Activated CD8-positive, alpha-beta memory T cell treated with anti-CD3 and anti-CD28 coated beads for 24 hours (primary cell): ENCODE measurements at regions not wholly inside any gene's neighbourhood (a gene's known extent, or its start where the extent isn't known, plus 50 kb on each side); places are given as distances from the start of the nearest gene placed in this dataset.
"Not testable (repeated sequence)": the region's sequence is repeated elsewhere in the genome, so short reads cannot be mapped to it uniquely, and the experiment has no call there.

ENCODE experiments used
- DNase-seq: peaks from one replicate; pipeline ENCODE4 v3.0.0-alpha.2; 2020

DNA sequence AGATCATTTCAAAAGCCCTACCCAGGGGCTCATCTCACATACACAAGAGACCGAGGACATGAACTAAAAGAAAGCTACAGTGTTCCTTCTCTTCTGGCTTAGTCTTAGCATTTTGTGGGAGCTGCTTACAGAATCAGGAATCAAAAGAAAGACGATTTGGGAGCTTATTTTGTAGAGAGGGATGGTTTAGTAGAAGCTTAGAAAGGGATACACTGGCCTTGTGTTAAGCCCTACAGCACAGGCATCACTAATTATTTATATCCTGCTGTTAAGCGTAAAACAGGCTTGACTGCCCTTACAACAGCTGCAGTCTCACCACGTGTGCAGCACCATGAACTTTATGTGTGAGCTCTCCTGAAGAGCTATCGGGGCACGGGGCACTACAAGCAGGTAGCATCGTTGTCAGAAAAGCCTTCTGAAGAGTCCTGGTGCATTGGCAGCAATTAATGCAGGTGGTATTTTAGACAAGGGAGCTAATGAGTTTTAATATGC lies 798.3 kb downstream of the NXPH1 start:
- no peak for DNase-seq

DNA sequence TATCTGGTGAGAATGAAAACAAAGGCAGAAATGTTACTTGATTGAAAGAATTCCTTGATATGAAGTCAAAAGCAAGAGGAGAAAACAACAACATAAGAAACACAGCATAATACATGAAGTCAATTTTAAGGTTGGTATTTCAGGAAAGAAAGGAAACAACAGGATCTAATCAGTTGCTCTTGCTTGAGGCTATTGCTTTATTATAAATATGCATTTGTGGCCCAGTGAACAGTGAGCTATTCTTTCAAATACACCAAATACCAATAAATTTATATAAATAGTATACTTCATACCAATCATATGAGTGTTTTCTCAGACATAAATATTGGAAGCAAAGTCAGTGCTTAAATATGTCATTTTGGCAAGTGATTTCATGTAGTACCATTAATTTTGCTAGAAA lies 806.6 kb downstream of the NXPH1 start:
- no peak for DNase-seq

DNA sequence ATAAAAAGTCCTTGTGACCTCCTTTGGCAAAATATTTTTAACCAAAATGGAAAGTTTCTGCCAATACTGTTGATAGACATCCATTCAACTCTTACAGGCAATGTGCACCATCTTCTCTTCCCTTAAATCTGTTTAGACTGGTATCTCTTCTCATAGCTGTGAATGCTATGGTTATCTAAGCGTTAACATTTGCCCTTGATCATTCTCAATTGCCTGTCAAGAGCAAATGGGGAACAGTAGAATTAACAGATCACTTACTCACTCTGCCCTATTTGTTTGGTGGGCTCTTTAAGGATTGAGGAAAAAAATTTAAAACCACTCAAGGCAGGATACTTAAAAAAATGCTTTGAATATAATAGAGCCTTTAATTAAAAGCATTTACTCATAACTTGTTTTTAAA lies 808.4 kb downstream of the NXPH1 start:
- no peak for DNase-seq

DNA sequence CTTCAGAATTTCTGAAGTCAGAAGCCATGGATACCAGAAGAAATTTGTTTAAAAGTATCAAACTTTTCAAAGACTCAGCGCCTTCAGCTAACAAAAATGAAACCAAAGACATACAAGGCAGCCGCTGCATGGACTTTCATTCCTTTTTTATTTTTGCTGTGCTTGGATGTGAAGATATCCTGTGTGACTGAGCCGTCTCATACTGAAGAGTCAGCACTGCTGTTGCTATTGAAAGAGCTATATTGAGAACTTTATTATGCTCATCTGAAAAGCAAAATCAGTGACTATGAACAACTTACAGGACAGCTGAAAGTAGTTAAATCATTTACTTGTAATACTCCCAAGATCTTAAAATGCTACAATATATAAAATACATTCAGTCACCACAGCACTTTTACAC lies 809.2 kb downstream of the NXPH1 start:
- DNase-seq, result no peak

DNA sequence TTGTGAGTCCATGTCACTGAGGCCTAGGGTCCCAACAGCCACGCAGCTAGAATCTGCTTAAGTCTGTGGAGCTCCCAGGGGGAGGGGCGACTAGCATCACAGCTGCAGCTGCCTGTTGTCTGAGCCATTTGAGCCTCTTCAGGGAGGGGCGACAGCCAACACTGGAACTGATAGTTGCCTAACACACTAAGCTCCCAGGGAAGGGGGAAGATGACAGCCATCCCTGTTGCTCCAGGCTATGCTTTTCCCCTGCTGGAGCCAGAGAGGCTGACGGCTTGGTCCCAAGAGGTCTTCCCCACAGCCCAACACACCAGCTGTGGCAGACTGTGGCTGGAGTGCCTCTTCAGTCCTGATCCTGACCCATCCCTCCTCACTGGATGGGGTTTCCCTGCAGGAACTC lies 817.5 kb downstream of the NXPH1 start:
- DNase-seq, result no peak

DNA sequence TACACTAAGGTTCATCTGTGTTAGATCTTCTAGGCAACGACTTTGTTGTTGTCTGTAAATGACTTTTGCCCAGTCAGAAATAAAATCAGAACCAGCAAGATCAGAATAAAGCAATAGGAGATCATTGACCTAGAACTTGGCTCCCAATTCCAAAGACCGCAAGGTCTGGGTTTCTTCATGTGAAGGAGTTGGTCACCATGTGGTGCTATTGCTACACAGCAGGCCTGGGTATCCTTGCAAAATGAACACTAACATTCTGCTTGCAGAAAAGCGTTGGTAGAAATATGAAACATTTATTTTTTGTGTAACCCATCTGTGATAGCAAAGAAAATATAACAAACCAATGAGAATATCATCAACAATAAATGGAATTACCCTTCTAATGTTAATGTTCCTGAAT lies 831.0 kb downstream of the NXPH1 start:
- no peak for DNase-seq

DNA sequence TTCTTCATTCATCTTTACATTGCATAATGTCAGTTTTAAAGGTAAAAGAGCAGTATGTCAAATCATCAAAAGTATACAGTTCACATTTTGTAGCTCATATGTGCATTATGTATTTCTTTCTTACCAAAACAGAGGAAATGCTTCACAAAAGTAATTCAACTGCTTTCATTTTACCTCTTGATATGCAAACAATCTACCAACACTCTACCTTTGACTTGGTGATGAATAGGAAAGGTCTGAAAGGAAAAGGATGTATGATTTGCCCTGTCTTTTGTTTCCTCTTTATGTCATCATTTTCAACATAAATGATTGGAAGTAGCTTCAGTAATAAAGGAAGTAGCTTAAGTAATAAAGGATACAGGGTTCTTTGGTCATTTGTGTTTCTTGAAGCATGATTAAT lies 846.7 kb downstream of the NXPH1 start:
- no peak for DNase-seq

DNA sequence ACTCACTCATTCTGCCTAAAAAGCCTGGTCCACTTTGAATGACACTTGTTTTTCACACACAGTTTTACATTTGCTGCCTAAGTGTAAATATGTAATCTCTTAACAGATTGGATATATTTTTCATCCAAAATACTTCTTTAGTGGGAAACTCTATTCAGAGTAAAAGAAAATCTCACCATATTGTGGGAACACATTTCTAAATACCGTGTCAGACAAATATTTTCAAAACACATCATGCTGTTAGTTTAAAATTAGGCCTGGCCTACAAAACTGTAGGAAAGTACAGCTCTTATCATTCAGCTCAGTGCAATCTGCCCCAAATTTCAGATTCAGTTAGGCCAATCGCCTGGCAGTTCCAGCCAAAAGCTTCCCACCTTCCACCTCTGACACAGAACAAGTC lies 849.8 kb downstream of the NXPH1 start:
- no peak for DNase-seq

DNA sequence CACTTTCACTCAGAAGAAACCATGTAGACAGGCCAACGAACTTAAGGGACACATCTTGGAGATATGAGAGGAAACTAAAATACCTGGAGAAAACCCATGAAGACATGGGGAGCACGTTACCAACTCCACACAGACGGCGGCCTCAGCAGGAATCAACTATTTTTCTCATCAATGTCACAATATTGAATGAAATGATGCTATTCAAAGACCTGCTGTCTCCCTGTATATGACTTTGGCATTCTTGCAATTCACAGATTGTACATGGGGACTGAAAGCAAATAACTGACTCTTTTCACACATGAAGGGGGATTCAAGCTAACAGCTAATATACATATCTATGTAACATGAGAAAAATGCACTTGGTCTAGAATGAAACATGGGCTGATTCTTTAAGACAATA lies 869.0 kb downstream of the NXPH1 start:
- no peak for DNase-seq

DNA sequence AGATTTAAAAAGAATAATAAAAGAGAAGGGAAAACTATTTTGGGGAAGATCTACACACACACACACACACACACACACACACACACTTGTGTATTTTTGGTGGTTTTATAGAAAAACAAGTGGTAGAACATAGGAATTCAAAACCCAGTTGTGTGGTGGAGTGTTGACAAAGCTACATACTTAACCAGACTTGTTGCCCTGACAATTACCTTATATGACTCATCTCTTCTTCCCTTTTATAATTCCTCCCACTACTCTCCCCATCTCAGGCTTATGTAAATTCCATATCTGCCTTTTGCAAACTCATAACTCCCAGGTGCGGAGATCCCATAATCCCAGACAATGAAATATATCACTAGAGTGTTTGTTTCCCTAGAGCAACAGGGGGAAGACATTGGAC lies 873.7 kb downstream of the NXPH1 start:
- DNase-seq, result no peak

DNA sequence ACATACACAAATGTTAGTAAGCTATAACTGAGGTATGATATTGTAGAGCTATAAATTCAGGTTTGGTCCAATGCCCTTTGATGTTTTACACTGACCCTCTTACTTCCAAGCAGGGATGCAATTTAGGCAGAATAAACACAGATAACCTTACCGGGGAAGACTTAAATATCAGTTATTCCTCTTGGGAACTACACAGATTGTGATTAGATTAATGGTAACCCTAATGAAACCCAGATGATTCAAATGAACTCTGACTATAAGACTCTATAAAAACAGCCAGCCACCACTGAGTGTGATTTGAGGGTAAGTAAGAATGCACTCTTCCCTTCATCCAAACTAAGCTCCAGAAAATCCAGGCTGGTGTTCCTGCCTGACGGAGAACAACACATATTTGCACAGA lies 891.1 kb downstream of the NXPH1 start:
- DNase-seq, result no peak

DNA sequence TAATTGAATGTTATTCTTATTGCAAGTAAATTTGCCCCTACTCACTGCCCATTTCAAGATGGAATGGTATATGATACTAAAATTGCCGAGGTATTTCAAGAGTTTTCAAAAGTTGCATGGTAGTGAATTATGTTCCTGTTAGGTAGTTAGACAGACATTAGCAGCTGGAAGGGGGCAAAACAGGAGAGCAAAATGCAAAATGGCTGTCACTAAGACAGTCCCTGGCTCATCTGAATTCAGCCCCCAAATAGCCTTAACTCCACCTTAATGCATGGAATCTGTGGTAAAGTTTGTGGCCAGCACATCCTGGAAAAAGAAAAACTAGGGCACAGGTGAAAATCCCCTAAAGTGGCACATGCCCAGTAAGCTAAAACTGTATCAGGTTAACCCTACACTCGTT lies 894.9 kb downstream of the NXPH1 start:
- DNase-seq, result no peak

DNA sequence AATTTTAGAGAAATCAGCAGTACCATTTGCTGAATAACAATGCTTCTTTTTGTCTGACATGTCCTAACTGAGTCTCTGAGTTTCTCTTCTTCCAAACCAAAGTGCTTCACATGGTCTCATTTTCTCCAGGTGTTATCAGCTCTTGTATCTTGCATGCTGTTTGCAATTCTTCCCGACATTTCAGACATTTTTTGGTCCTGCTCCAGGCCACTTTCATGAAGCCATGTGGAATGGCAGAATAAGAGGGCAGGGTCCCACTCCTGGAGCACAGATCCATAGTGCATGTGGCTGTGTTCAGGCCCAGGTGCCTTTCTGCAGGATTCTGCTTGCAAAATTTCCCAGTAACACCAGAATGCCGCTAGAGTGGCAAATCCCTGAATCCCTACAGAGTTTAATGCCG lies 916.2 kb downstream of the NXPH1 start:
- no peak for DNase-seq

DNA sequence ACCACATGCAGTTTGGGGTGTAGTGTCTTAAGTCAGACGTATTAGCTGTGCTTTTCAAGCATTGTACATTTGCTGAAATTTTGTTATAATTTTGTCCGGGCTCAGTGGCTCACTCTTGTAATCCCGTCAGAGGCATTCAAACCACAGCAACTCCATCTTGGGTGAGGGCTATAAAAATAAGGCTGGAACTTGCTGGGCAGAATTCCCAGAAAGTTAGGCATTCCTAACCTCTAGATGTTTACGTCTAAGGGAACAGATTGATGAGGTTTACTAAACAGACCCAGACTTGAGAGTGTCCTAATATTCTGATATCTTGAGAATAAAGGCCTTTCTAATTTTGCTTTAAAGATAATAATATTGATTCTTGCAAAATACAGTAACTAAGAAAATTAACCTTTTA lies 957.8 kb downstream of the NXPH1 start:
- no peak for DNase-seq

DNA sequence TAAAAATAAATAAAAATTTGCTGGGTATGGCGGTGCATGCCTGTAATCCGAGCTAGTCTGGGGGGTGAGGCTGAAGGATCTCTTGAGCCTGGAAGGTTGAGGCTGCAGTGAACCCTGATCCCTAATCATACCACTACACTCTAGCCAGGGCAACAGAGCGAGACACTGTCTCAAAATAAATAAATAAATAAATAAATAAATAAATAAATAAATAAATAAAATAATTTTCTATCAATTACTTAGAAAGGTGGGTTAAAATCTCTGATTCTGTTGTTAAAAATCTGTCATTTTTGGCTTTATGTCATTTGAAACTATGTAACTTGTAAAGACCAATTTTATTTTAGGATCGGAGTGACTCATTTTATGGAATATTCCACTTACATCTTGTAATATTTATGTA lies 958.6 kb downstream of the NXPH1 start:
- DNase-seq, result no peak

DNA sequence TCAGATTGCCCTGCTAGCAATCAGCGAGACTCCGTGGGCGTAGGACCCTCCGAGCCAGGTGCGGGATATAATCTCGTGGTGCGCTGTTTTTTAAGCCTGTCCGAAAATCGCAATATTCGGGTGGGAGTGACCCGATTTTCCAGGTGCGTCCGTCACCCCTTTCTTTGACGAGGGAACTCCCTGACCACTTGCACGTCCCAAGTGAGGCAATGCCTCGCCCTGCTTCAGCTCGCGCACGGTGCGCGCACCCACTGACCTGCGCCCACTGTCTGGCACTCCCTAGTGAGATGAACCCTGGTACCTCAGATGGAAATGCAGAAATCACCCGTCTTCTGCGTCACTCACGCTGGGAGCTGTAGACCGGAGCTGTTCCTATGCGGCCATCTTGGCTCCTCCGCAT lies 971.0 kb downstream of the NXPH1 start:
- DNase-seq, result not testable (repeated sequence)

DNA sequence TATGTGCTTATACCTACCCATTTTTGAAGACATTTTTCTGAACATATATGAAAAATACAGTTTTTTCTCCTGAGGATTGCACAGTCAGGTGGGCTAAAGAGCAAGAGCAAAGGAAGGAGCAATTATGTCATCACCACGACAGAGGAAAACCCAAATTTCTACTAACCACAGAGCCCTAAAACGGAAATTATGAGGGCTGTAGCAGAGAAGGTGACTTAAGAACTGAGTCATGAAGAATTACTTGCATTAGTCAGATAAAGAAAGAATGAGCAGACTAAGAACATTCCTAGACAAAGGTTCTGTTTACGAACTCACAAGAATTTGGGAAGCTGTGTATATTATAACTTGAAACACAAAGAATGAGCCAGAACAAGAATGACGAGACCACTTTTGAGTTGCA lies 974.4 kb downstream of the NXPH1 start:
- DNase-seq, result no peak

DNA sequence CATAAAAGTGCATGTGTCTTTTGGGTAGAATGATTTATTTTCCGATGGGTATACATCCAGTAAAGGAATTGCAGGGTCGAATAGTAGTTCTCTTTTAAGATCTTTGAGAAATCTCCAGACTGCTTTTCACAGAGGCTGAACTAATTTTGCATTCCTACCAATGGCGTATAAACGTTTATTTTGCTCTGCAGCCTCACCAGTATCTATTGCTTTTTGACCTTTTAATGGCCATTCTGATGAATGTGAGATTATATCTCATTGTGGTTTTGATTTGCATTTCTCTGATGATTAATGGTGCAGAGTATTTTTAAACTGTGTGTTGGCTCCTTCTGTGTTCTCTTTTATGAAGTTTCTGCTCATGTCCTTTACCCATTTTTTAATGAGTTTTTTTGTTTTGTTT lies 1020.1 kb downstream of the NXPH1 start:
- no peak for DNase-seq

DNA sequence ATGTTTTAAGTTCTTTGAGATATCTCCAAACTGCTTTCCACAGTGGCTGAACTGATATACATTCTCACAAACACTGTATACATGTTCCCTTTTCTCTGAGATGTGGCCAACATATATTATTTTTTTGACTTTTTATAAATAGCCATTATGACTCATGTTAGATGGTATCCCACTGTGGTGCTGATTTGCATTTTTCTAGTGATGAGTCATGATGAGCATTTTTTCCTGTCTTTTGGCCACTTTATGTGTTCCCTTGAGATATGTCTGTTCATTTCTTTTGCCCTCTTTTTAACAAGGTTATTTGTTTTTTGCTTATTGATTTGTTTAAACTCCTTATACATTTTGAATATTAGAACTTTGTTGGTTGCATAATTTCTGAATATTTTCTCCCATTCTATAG lies 1055.1 kb downstream of the NXPH1 start:
- DNase-seq, result no peak

DNA sequence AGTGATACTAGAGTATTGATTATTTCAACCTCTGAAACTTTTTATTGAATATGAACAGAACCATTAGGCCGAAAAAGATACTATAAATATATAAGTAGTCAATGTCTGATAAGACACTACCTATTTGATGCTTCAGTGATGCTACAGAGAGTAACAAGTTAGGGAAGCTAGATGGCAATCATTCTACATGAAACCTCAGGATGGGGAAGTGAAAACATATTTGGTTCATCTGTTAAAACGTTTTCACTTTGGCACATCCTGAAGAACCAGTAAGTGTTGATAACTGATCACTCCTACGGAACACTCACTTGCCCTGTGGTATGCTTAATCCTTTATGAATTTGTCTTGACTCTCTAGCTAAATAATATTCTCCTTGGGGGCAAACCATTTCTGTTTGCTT lies 1064.9 kb downstream of the NXPH1 start:
- no peak for DNase-seq

DNA sequence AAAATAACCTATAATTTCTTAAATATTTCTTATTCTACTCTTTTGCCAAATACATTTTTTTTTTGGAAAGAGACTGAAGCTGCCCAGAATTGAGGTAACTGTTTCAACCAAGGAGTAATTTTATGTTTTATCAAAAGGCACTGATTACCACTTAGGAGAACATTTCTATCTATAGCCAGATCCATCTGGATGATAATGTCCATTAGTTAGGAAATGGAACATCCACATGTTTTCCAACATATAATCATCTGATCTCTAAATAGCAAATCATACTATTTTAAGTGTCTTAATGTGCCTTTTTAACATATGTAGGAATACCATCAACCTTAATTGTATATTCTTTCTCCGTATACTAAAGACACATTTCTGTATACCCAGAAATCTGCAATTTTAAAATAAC lies 1068.9 kb downstream of the NXPH1 start:
- no peak for DNase-seq

DNA sequence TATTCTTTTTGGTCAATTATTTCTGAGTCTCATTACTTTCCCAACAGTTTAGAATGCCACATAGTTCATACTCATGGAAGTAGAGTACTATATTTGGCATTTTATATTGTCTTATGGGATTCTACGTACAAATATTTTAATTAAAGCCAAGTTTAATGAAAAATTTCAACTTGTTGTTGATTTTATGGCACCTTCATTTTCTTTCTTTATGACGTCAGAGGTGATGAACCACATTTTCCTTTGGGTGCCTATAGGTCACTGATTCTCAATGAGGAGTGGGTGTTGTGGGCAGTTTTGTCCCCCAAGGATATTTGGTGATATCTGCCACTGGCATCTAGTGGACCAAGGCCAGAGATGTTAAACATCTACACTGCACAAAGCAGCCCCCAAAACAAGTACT lies 1071.3 kb downstream of the NXPH1 start:
- no peak for DNase-seq

DNA sequence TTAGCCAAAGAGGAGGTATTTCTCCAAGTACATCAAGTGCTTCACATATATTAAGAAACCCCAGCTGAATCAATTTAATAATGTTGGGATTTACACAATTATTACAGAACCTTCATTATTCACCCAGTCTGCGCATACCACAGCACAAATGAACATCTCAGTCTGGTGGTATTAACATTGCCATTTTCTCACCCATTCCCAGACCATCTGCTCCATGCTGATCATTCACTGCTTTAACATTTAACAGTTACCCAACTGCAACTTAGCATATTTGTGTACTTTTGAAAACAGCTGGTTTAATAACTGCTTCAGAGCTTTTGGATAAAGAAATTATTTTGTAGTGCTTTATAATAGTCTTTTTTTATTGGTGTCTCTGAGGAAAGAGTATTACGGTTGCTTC lies 1072.1 kb downstream of the NXPH1 start:
- DNase-seq, result no peak

DNA sequence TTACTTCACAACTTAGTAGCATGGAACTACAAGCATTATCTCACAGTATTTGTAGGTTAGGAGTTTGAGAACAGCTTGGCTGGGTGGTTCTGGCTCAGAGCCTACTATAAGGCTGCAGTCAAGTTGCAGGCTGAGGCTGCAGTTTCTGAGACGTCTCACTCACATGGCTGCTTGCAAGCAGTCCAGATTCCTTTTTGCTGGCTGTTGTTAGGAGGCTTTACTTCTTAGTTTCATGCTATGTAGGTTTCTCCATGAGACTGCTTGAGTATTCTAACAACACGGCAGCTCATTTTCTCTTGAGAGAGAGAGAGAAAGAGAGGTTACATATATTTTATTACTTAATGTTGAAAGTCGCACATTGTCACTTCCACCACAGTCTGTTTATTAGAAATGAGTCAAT lies 1073.9 kb downstream of the NXPH1 start:
- DNase-seq, result no peak

DNA sequence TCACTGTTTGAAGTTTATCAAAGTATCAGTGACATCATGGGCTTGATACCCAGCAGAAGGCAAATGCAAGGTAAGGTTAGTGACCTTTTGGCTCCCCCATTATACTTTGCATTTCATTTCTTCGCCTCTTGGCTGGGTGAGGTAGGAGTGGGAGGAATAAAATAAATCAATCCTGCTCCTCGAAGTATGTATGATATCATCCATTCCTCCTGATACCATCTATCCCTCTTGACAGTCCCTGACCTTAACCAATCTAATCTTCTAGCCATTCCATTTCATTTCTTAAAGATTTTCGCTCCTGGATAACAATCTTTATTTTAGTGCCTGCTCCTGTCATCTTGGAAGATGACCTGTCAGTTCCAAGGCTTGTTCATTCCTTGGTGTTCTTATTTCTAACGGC lies 1083.3 kb downstream of the NXPH1 start:
- DNase-seq, result no peak

DNA sequence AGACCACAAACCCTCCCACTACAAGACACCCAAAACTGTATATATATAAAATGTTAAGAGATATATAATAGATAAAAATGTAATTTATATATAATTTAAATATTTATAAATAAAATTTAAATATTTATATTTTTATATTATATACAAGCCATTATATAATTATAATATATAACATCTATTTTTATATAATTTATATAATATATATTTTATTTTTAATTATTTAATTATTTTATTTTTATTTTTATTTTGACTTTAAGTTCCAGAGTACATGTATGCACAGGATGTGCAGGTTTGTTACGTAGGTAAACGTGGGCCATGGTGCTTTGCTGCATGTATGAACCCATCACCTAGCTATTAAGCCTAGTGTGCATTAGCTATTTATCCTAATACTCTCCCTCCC lies 1090.2 kb downstream of the NXPH1 start:
- no peak for DNase-seq
